Peyer's patch (tissue), 4 donors: ENCODE measurements at regions not wholly inside any gene's neighbourhood (a gene's known extent, or its start where the extent isn't known, plus 50 kb on each side); places are given as distances from the start of the nearest gene placed in this dataset.

Experiments used
- POLR2A ChIP-seq, 2 donors: fragments of 450-650 bp; IDR thresholded peaks; one replicate each; pipeline ENCODE4 v1.5.1; 2017; ENCODE audit warnings: antibody characterized with exemption in 2 of 2, mild to moderate bottlenecking in 2 of 2, moderate library complexity in 2 of 2
- TF ChIP-seq, protein P1 (sequence below), 6 experiments: fragments of 450-650 bp in 4 of 6; fragments of 200-600 bp in 2 of 6; sonication (generic) in 1 of 6; IDR thresholded peaks; one replicate each; pipeline ENCODE4 v1.5.1; 2017 to 2019; ENCODE audit warnings: antibody characterized with exemption in 6 of 6, mild to moderate bottlenecking in 3 of 6, moderate library complexity in 1 of 6

DNA sequence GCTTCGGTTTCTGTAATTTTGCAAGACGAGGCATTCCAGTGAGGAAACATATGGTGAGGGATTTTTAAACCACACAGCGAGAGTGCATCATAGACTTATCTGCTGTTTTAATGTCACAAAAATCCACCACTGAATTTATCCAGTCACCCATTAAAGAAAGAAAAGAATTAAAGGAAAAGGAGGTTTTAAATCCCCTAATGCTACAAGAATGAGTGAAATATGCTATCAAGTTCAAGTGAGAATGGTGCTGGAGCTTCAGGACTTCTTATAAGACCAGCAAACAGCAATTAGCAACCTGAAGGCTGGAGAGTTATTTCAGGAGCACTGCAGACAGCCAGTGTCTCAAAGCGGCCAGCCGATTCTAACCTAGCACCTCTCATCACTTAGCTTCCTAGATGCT, 439.1 kb upstream of the MGMT start:
- TF ChIP-seq, protein P1, sequence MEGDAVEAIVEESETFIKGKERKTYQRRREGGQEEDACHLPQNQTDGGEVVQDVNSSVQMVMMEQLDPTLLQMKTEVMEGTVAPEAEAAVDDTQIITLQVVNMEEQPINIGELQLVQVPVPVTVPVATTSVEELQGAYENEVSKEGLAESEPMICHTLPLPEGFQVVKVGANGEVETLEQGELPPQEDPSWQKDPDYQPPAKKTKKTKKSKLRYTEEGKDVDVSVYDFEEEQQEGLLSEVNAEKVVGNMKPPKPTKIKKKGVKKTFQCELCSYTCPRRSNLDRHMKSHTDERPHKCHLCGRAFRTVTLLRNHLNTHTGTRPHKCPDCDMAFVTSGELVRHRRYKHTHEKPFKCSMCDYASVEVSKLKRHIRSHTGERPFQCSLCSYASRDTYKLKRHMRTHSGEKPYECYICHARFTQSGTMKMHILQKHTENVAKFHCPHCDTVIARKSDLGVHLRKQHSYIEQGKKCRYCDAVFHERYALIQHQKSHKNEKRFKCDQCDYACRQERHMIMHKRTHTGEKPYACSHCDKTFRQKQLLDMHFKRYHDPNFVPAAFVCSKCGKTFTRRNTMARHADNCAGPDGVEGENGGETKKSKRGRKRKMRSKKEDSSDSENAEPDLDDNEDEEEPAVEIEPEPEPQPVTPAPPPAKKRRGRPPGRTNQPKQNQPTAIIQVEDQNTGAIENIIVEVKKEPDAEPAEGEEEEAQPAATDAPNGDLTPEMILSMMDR (IDR thresholded peaks at IDR 0.05), result no peak
- no peak for TF ChIP-seq POLR2A (IDR thresholded peaks at IDR 0.05)
